ENCODE measurements at regions not wholly inside any gene's neighbourhood (a gene's known extent, or its start where the extent isn't known, plus 50 kb on each side); places are given as distances from the start of the nearest gene placed in this dataset.
"Not testable (repeated sequence)": the region's sequence is repeated elsewhere in the genome, so short reads cannot be mapped to it uniquely, and the experiment has no call there.

DNA sequence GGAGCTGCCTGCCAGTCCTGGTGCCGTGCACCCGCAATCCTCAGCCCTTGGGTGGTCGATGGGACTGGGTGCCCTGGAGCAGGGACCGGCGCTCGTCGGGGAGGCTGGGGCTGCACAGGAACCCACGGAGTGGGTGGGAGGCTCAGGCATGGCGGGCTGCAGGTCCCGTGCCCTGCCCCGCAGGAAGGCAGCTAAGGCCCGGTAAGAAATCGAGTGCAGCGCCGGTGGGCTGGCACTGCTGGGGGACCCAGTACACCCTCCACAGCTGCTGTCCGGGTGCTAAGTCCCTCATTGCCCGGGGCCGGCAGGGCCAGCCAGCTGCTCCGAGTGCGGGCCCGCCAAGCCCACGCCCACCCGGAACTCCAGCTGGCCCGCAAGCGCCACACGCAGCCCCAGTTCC, 153.7 kb downstream of the FAM174A start:
- TF ChIP-seq, protein P1, sequence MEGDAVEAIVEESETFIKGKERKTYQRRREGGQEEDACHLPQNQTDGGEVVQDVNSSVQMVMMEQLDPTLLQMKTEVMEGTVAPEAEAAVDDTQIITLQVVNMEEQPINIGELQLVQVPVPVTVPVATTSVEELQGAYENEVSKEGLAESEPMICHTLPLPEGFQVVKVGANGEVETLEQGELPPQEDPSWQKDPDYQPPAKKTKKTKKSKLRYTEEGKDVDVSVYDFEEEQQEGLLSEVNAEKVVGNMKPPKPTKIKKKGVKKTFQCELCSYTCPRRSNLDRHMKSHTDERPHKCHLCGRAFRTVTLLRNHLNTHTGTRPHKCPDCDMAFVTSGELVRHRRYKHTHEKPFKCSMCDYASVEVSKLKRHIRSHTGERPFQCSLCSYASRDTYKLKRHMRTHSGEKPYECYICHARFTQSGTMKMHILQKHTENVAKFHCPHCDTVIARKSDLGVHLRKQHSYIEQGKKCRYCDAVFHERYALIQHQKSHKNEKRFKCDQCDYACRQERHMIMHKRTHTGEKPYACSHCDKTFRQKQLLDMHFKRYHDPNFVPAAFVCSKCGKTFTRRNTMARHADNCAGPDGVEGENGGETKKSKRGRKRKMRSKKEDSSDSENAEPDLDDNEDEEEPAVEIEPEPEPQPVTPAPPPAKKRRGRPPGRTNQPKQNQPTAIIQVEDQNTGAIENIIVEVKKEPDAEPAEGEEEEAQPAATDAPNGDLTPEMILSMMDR (conservative IDR thresholded peaks at IDR 0.05; ENCODE audit: low read length), result not testable (repeated sequence)
- not testable (repeated sequence) for TF ChIP-seq EZH2phosphoT487 (IDR thresholded peaks at IDR 0.05; ENCODE audit: borderline replicate concordance)
